Neural cell (in vitro differentiated cells): ENCODE measurements at regions not wholly inside any gene's neighbourhood (a gene's known extent, or its start where the extent isn't known, plus 50 kb on each side); places are given as distances from the start of the nearest gene placed in this dataset.

Experiments
- CTCF ChIP-seq: fragments of 450-650 bp; IDR thresholded peaks from 2 replicates; pipeline ENCODE4 v1.5.1; 2014; ENCODE audit warnings: antibody characterized with exemption, mild to moderate bottlenecking, moderate library complexity; ENCODE audit not compliant: poor library complexity, severe bottlenecking
- EZH2 ChIP-seq: fragments of 200-600, 300-800 bp; shearing (Covaris generic), sonication (generic); IDR thresholded peaks from 2 replicates; pipeline ENCODE4 v1.6.1; 2014; ENCODE audit warnings: antibody characterized with exemption, low read length, borderline replicate concordance, mild to moderate bottlenecking; ENCODE audit not compliant: insufficient read depth, poor library complexity, severe bottlenecking
- MXI1 ChIP-seq: fragments of 450-650 bp; conservative IDR thresholded peaks from 2 replicates; pipeline ENCODE4 v1.6.1; 2014; ENCODE audit warnings: antibody characterized with exemption, mild to moderate bottlenecking; ENCODE audit not compliant: poor library complexity, severe bottlenecking
- POLR2AphosphoS5 ChIP-seq: IDR thresholded peaks from 2 replicates; pipeline ENCODE4 v1.6.1; 2012
- RAD21 ChIP-seq: fragments of 450-650 bp; conservative IDR thresholded peaks from 2 replicates; pipeline ENCODE4 v1.6.1; 2014; ENCODE audit warnings: antibody characterized with exemption, mild to moderate bottlenecking, moderate library complexity
- REST ChIP-seq: IDR thresholded peaks from 2 replicates; pipeline ENCODE4 v1.6.1; 2012; ENCODE audit warnings: borderline replicate concordance
- TAF1 ChIP-seq: IDR thresholded peaks from 2 replicates; pipeline ENCODE4 v1.6.1; 2012; ENCODE audit warnings: low read depth

GRCh38 chr2:155379494-155379893 is 681.0 kb downstream of the KCNJ3 start:
- TF ChIP-seq CTCF (no peak), RAD21 (no peak), EZH2 (no peak), REST (no peak), POLR2AphosphoS5 (no peak), TAF1 (no peak), MXI1 (no peak)
